WI38 (cell line): ENCODE measurements at regions not wholly inside any gene's neighbourhood (a gene's known extent, or its start where the extent isn't known, plus 50 kb on each side); places are given as distances from the start of the nearest gene placed in this dataset.

Experiments
- H3K4me3 ChIP-seq: 2 replicates; pipeline ENCODE4 v1.5.1; 2011; ENCODE audit warnings: low read depth, mild to moderate bottlenecking, control low read depth, low read length
- CTCF ChIP-seq: IDR thresholded peaks from 2 replicates; pipeline ENCODE4 v1.5.1; 2012; ENCODE audit warnings: low read depth, mild to moderate bottlenecking, control low read depth, low read length

GRCh38 chr4:170724191-170724590 lies 634.4 kb upstream of the AADAT start:
- H3K4me3 ChIP-seq = no peak overlapping the region
- no peak for TF ChIP-seq CTCF

DNA sequence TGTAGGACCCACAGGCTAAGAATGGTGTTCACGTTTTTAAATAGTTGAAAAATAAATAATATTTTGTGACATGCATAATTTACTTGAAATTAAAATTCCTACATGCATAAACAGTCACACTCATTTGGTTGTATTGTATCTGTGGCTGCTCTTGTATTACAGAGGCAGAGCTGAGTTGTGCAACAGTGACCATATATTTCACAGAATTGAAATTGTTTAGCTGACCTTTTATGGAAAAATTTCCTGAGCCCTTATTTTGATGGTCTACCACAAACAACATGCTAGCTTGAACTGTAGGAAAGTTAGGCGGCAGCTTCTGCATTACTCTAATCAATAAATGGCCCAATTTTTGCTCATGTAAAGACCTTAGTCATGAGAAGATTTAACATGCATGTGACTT lies 633.4 kb upstream of the AADAT start:
- no peak for TF ChIP-seq CTCF
- no peak overlapping the region for H3K4me3 ChIP-seq

DNA sequence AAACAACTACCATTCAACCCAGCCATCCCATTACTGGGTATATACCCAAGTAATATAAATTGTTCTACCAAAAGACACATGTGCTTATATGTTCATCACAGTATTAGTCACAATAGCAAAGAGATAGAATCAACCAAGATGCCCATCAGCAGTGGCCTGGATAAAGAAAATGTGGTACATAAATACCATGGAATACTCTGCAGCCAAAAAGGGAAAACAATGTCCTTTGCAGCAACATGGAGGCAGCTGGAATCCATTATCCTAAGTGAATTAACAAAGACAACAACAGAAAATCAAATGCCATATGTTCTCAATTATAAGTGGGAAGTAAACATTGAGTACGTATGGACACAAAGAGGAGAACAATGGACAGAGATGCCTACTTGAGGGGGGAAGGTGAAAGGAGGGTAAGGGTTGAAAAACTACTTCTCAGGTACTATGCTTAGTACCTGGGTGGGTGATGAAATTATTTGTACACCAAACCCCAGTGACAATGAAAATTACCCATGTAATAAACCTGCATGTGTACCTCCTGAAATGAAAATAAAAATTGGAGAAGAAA lies 632.1 kb upstream of the AADAT start:
- no peak overlapping the region for H3K4me3 ChIP-seq
- no peak for TF ChIP-seq CTCF

DNA sequence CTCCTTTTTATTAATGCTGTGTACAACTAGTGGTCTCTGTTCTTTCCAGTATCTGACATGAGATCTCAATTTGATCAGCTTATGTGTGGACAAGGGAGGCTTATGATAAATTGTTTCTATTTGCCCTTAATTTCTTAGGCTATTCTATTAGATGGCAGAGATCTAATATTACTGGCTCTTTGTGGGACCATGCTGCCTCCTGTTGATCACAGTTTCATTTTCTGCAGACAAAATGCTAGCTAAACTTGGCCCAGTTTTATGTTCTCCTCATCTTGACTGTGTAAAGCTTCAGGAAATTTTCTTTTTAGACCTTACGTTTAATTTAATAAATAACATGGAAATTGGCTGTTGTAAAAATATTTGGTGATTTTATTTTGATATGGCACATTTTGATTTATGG lies 627.1 kb upstream of the AADAT start:
- H3K4me3 ChIP-seq = no peak overlapping the region
- no peak for TF ChIP-seq CTCF

DNA sequence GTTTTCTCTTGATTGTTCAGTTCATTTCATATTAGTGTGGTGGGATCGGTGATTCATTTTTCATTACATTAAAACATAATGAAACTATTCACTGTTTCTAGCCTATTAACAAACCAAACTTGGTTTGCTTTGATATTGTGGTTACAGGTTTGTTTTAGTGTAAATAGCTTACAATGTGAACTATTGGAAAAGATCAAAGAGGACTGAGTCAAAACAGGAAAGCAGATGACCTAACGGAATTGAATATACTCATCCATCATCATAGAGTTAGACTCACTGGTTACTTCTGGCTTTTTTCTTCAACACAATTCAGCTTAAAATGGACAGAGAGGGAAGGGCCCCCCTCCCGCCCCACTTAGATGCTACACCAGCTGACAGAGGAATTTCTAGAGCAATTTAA lies 616.2 kb upstream of the AADAT start:
- TF ChIP-seq CTCF = no peak
- no peak overlapping the region for H3K4me3 ChIP-seq

DNA sequence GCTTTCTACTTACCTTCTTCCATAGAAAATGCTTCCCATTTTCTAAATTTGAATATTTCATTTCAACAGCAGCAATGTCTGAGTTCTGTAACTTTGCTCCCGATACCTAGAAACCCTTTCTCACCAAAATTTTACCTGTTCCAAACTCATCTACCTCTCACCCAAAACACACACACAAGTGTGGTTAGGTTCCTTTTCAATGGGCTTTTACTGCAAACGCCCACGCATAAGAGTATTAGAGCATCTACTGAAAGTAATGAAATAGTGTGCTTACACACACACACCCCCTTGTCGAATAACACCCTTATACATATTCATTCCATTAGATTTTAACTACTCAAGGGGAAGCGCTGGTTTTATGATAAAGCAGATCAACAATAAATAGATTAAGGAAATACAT lies 610.3 kb upstream of the AADAT start:
- no peak overlapping the region for H3K4me3 ChIP-seq
- TF ChIP-seq CTCF = no peak

DNA sequence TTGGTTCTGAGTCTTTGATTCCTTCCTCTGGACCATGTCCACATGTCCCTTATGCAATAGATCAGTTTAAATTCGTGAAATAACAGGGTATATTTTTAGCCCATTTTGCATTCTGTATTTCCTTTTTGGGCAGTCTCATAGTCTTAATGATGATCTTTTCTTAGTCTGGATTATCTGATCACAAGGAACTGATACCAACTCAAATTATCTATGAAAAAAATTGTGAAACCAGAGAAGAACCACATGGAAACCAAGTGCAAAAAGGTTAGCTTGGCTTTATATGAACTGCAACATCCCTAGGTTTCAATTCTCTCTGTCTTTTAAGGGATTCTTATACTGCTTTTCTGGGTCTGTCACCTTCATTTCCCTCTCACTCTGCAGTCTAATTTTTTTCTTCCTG lies 608.6 kb upstream of the AADAT start:
- TF ChIP-seq CTCF = no peak
- H3K4me3 ChIP-seq = no peak overlapping the region
